EH (cell line): ENCODE measurements at regions not wholly inside any gene's neighbourhood (a gene's known extent, or its start where the extent isn't known, plus 50 kb on each side); places are given as distances from the start of the nearest gene placed in this dataset.
"Not testable (repeated sequence)": the region's sequence is repeated elsewhere in the genome, so short reads cannot be mapped to it uniquely, and the experiment has no call there.

Source experiments
- DNase-seq: peaks from one replicate; pipeline ENCODE4 v3.0.0-alpha.2; 2015; ENCODE audit warnings: low read depth

GRCh38 chr4:186814535-186815070 lies 90.9 kb upstream of the FAT1 start:
- no peak for DNase-seq

GRCh38 chr4:186819342-186820086 lies 95.9 kb upstream of the FAT1 start:
- no peak for DNase-seq

DNA sequence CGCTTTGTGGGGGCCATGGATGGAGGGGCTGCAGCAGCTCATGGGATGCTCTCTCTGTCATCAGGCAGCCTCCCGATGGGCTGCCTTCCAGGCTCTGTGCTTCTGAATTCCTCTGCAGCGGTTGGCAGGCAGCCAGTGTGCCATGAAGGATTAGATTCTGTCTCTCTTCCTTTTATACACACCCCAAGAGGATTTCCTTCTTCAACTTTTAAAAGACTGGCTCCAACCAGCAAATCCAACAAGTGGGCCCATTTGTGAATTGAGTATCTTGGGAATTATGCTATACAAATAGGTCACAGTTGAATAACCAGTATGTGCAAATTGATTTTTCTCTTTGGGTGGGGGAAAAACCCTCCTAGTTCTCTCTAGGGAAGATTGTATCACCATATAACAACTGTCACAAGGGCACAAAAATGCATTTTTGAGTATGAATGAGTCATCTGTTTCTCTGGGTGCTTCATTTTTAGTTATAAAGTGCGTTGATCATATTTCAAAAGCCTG lies 96.8 kb upstream of the FAT1 start:
- DNase-seq: peak; percentile 84

DNA sequence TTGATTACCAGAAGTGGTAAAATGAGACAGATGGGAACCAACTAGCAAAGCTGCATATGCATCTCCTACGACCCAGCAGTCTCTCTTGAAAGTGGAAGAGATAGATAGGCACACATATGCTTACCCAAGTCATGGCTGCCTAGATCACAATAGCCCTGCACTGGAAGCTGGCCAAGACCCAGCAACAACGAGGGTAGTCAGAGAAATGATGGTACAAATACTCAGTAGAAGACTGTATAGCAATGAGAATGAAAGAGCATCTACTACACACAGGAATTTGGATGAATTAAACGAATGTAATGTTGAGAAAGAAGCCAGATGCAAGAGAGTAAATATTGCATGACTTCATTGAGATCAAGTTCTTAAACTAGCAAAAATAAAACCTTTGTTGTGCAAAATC lies 100.3 kb upstream of the FAT1 start:
- DNase-seq: peak; percentile 39

DNA sequence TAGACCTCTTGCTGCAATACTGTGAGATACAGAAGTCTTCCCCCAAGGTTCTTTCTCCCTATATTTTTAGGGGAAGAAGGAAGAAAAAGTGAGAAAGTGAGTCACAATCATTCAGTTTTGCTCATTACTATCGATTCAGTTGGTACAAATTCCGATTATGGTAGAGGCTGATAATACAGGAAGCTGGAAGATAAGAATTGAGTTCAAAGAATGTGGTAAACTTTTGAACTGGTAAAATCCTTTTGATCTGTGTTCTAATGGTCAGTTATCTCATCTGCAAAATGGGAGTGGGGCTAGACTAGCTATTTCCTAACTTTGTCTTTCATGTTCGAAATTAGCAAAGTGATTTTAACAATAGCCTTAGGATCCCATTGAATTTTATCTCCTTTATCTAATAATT lies 101.4 kb upstream of the FAT1 start:
- no peak for DNase-seq

DNA sequence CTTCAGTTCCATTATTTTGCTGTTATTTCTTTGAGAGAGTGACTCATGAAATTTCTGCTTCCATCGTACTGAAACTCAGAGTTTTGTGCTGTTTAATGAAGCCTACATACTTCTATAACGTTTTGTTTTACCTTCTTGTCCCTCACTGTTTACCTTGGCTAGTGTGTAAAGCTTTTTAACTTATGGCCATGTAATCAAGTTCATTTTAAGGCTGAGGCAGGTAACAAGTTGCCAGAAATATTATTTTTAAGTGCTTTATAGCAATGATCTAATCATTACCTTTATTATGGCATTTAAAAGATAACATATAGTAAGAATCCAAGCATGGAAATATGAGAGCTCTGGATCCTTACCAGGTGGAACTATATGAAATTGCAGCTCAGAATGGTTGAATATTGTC lies 102.3 kb upstream of the FAT1 start:
- no peak for DNase-seq

DNA sequence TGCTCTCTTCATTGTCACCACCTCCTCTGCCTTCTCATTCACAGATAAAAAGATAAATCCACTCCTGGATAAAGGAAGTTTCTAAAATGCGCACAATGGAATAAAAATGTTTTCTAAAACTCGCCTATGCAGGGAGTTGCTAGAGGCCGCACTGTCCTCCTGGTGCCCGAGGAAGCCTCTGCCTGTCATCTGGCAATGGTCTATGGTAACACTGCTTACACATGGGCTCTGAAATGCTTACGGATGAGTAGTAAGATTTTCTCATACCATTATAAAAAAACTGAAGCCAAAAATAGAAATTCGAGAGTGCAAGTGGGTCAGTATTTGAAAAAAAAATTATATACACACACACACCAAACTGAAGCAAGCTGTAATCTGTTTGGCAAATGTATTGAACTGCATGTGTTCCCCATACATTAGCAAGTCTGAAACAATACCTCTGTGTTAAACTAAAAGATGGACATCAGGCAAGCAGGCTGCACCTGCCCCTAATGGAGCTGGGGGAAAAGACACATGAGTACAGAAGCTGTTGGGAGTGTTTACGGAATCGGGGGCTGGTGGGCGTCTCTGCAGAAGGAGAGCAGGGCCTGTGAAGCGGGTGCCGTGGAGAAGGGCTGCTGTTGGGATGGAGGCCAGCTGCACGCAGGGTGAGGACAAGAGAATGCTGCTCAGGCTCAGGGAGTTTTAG lies 103.3 kb upstream of the FAT1 start:
- peak; percentile 61 for DNase-seq

- peak; percentile 61 for DNase-seq
These were observed 103.9 kb upstream of the FAT1 start for GRCh38 chr4:186827534-186827897.

- DNase-seq: no peak
These were observed 105.4 kb upstream of the FAT1 start for GRCh38 chr4:186829097-186829496.

DNA sequence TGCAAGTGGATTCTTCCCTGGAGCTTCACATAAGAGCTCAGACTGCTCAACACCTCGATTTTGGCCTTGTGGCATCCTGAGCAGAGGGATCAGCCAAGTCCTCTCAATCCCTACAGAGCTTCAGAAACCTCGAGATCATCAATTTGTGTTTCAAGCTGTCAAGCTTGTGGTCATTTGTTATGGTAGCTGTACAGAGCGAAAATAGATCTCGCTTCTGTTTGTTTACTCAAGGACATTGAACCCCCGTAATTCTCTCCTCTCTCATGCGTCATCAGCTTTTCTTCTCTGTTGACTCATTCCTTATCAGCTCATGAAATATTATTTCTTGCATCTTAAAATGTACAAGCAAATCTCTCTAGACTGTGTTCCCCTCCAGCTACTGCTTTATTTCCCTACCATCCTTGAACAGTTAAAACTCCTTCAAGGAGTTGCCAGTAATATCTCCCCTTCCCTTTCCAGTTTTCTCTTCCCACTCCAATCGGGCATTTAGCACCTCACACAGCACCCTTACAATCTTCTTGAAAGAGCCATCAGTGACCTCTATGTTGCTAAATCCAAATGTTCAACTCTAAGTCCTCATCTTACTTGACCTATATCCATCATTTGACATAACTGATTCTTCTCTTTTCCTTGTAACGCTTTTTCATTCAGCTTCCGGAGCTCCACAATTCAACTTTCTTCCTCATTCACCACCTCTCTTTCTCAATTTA lies 106.2 kb upstream of the FAT1 start:
- peak; percentile 96 for DNase-seq

- no peak for DNase-seq
These were observed 107.9 kb upstream of the FAT1 start for GRCh38 chr4:186831574-186831973.

DNA sequence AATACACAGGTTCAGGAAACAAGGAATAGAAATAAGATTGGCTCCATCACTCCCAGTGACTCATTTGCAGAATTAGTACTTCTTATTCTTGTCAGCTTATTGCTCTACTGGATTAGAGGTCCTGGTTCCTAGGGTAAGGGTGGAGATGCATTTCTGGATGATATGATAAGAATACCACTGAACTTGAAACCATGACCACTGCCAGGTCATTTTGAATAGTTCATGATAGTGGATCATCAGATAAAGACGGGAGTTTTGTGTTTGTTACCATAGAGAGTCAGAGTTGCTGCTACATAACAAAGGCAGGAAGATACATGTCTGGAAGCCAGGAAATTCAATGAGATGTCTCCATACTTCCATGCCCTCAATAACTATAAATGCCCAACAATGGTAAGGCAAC lies 109.2 kb upstream of the FAT1 start:
- DNase-seq: peak; percentile 40

GRCh38 chr4:186837463-186837862 lies 113.8 kb upstream of the FAT1 start:
- DNase-seq: not testable (repeated sequence)

- no peak for DNase-seq
These were observed 114.6 kb upstream of the FAT1 start for GRCh38 chr4:186838295-186838694.

DNA sequence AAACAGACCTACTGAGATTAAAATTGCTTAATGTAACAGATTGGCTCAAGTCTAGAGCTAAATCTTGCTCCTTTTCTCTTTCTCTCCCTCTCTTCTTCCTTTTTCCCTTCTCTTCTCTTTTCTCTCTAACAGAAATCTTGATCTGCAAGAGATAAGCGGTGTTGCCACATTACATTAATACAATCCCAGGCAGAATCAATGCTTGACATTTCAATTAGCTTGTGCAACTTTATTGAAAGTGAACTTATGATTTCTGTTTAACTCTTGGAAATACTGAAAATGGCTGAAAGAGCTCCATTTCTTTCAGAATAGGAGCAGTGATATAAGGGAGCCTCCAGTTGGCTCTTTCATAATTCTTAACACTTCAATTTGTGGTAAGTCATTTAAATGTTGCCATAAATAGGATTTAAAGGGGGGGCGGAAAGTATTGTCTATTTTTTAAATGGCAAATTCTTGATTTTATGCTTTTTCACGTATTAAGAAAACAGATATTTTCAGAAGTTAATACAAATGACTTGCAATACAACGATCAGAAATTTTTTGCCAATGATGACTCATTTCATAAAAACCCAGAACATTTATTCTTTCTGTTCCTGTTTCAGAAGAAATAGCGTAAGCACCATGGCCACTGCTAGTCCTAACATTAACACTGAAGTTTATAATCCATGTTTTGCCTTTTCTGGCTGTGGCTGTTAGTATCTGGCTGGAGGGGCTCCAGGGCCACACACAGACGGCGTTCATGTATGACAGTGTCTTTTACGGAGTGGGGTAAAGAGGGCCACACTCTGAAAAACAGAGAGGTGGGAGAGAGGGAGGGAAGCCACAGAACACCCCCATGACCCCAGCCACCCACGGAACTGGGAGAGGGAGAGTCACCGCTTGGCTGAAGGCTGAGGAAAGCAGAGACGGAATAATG lies 115.7 kb upstream of the FAT1 start:
- peak; percentile 88 for DNase-seq

GRCh38 chr4:186840222-186840701 lies 116.6 kb upstream of the FAT1 start:
- peak; percentile 38 for DNase-seq

DNA sequence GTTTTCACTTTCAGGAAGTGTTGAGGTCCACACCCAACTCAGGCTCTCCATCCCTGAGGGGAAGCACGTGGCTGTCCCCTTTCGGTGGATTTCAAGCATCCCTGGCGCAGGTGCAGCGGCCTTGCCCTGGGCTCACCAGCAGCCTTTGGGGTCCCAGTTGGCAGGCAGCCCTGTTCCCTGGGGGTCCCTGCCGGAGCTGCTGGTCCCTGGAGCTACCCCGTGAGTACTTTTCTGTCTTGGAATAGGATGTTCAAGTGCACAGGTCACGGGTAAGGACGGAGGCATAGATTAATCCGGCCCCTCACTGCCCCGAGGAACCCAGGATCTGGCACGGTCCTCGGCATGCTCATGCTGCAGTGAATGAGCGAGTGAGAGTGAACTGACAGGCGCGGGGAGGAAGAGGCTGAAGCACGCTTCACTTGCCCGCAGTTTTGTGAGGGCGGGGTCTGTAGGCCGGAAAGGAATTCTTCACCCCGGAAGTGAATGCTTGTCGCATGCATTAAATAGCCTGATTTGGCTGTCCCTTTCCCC lies 117.2 kb upstream of the FAT1 start:
- DNase-seq: no peak

DNA sequence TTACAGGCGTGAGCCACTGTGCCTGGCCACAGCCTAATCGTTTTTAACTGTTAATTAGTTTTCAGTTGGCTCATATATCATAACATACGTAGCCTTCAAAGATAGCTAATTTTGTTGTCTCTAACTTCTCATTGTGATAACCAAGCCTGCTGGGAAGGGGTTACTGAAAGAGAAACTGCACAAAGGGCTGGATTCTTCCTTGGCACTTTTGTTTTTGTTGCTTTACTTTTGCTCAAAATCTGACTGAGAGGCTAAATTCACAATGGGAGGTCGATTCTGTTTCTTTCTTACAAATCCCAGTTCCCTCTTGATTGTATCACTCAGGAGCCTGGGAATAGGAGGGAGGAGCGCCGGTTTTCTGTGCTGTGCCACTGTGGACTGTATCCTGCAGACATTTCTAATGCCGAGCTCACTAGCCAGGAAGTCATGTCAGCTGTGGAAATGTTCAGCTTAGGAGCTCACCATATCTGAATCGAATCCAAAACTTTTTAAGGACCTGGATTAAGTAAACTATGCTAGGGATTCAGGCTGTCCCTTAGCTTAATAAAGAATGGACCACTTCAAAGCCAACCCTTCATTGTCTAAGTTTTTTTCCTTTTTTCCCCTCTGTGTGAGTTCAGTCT lies 120.5 kb upstream of the FAT1 start:
- DNase-seq: peak; percentile 91

DNA sequence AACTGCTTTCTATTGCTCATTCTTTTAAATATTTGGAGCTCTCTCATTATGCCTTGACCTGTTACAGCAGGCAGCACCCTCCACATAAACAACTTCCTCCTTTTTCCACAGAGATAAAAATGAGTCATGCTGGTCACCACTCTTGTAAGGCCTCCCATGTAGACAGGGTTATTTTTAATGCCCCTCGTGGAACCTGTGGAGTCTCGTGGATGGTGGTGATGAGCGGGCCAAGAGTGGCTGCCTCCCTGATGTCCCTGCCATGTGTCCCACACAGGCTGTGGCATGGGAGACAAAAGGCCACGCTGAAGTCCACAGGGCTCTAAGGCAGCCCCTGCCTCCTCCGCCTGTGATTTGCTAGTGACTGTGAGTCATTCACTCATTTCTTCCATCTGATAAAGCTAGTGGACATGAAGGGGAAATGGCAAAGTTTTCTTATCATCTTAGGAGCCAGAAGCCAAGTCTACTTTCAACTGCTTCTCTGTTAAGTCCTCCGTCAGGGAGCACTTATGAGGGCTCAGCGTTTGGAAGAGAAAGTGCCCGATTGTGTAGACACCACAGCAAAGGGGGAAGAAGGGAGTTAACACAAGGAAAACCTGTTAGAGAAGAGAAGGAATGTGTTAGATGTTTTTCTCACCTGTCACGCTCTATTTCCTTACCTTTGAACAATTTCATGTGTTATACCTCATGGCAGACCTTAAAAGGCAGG lies 121.6 kb upstream of the FAT1 start:
- DNase-seq: peak; percentile 98

GRCh38 chr4:186846426-186846825 lies 122.8 kb upstream of the FAT1 start:
- peak; percentile 63 for DNase-seq
